GM12878 (cell line): ENCODE measurements at regions not wholly inside any gene's neighbourhood (a gene's known extent, or its start where the extent isn't known, plus 50 kb on each side); places are given as distances from the start of the nearest gene placed in this dataset.

Source experiments
- CEBPB ChIP-seq, 2 experiments: fragments of 150-350 bp in 1 of 2; IDR thresholded peaks; 2 replicates each; pipeline ENCODE4 v1.6.1; 2012 to 2014; ENCODE audit warnings: low read depth in 2 of 2, low read length in 2 of 2, borderline replicate concordance in 1 of 2, inconsistent platforms in 1 of 2
- CTCF ChIP-seq, 3 experiments: IDR thresholded peaks in 2 of 3; conservative IDR thresholded peaks in 1 of 3; 2 replicates each; pipeline ENCODE4 v1.5.1; 2011; ENCODE audit warnings: low read depth in 3 of 3, low read length in 3 of 3, mild to moderate bottlenecking in 3 of 3, control low read depth in 2 of 3, moderate library complexity in 2 of 3, inconsistent platforms in 1 of 3, mixed read lengths in 1 of 3; ENCODE audit not compliant: control insufficient read depth in 2 of 3, insufficient read depth in 1 of 3; ENCODE audit errors: extremely low read depth in 1 of 3
- MAX ChIP-seq: IDR thresholded peaks from 2 replicates; pipeline ENCODE4 v1.6.1; 2012; ENCODE audit warnings: low read depth, low read length, improper control_type of control experiment
- MTA2 ChIP-seq: fragments of 450-650 bp; IDR thresholded peaks from 2 replicates; pipeline ENCODE4 v1.6.1; 2016; ENCODE audit warnings: low read depth, mild to moderate bottlenecking, moderate library complexity
- MYB ChIP-seq: fragments of 150-350 bp; IDR thresholded peaks from 2 replicates; pipeline ENCODE4 v1.6.1; 2014; ENCODE audit warnings: mild to moderate bottlenecking, low read depth, low read length, borderline replicate concordance
- POLR2AphosphoS5 ChIP-seq: IDR thresholded peaks from 2 replicates; pipeline ENCODE4 v1.6.1; 2011; ENCODE audit warnings: mild to moderate bottlenecking, low read length, inconsistent platforms
- RAD21 ChIP-seq: IDR thresholded peaks from 2 replicates; pipeline ENCODE4 v1.6.1; 2011; ENCODE audit warnings: mild to moderate bottlenecking, low read depth, low read length, moderate library complexity; ENCODE audit not compliant: insufficient read depth
- STAT3 ChIP-seq: IDR thresholded peaks from 2 replicates; pipeline ENCODE4 v1.6.1; 2011; ENCODE audit warnings: low read depth, low read length, improper control_type of control experiment
- TCF7 ChIP-seq: IDR thresholded peaks from 2 replicates; pipeline ENCODE4 v1.6.1; 2014; ENCODE audit warnings: antibody characterized with exemption, borderline replicate concordance

DNA sequence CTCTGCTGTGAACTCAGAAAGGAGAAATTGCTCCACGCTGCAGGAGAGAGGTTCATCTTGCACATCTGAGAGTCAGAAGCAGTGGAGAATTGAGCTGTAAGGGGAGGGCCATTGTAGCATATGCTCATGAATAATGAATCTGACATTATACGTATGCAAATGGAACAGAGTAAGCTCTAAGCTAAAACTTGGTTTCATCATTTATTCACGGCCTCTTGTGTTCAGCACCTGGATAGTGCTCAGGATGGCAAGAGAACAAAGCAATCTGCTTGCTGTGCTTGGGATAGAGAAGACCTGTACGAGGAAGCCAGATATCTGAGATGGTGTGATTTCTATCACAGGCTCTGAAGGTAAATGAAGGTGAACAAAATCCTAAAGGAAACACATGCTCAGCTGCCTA lies 87.9 kb upstream of the GCFC2 start:
- TF ChIP-seq CEBPB (IDR thresholded peaks at IDR 0.05; ENCODE audit: borderline replicate concordance in 1 of 2, low read depth in 2 of 2, low read length in 2 of 2), result no peak
- TF ChIP-seq POLR2AphosphoS5, result no peak
- no peak for TF ChIP-seq MYB
- no peak for TF ChIP-seq RAD21
- no peak for TF ChIP-seq CTCF (IDR thresholded peaks at IDR 0.05 in 2 of 3, conservative IDR thresholded peaks at IDR 0.05 in 1 of 3; ENCODE audit: control insufficient read depth in 2 of 3, extremely low read depth in 1 of 3, insufficient read depth in 1 of 3, low read depth in 3 of 3, low read length in 3 of 3)
- TF ChIP-seq TCF7, result no peak
- TF ChIP-seq MTA2, result no peak
- TF ChIP-seq STAT3, result no peak
- no peak for TF ChIP-seq MAX
